ENCODE measurements at regions not wholly inside any gene's neighbourhood (a gene's known extent, or its start where the extent isn't known, plus 50 kb on each side); places are given as distances from the start of the nearest gene placed in this dataset.

DNA sequence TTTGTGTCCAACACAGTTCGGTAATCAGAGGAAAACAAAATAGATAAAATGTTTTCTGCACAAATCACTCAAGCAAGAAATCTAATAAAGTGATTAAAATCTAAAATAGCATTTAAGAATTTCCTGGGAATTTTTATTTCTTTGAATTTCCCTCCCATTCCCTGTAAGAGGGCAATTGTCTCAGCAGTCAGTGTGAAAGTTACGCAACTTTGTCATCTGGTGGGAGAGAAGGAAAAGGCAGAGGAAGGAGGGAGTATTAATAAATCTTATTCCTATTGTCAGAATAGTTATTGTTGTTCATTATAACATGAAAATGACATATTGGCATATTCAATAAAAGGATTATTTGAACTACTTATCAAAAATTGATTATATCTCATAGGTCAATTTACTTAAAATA, 464.9 kb downstream of the PRKD1 start:
- Mint-ChIP-seq H3K27me3 (no peaks in the 10 kb centered on the region), H3K4me1 (no peaks in the 10 kb centered on the region), H3K9me3 (ENCODE audit: insufficient read depth) (no peaks in the 10 kb centered on the region), H3K27ac (no peak overlapping the region), H3K4me3 (no peak overlapping the region)
- Histone ChIP-seq H3K27me3 (replicated peaks in 1 of 4; ENCODE audit: control extremely low read depth in 1 of 4, control insufficient read depth in 3 of 4, insufficient read depth in 4 of 4, low read length in 3 of 4) (no peaks in the 10 kb centered on the region), H3K9ac (ENCODE audit: low read length) (no peak overlapping the region), H3K9me3 (ENCODE audit: control extremely low read depth in 1 of 3, control insufficient read depth in 2 of 3, insufficient read depth in 1 of 3, low read length in 2 of 3) (no peaks in the 10 kb centered on the region), H3K79me2 (ENCODE audit: control insufficient read depth, insufficient read depth, low read length) (no peaks in the 10 kb centered on the region), H3K36me3 (replicated peaks in 1 of 2; ENCODE audit: control extremely low read depth in 1 of 2, control insufficient read depth in 1 of 2, extremely low read depth in 1 of 2, insufficient read depth in 2 of 2, low read length in 1 of 2) (no peaks in the 10 kb centered on the region), H3K4me1 (ENCODE audit: control insufficient read depth in 2 of 2, insufficient read depth in 2 of 2, low read length in 2 of 2) (no peaks in the 10 kb centered on the region), H3K4me3 (ENCODE audit: control extremely low read depth in 1 of 5, extremely low read depth in 1 of 5, insufficient read depth in 1 of 5, low read depth in 2 of 5, low read length in 4 of 5) (no peak overlapping the region), H3K27ac (ENCODE audit: low read length in 2 of 2) (no peak overlapping the region), H4K20me1 (ENCODE audit: control insufficient read depth, insufficient read depth, low read length, poor library complexity, severe bottlenecking) (no peaks in the 10 kb centered on the region), H2AFZ (ENCODE audit: insufficient read depth, low read depth, low read length, poor library complexity, severe bottlenecking) (no peak overlapping the region), H3K4me2 (replicated peaks; ENCODE audit: low read depth, low read length, poor library complexity, severe bottlenecking) (no peak overlapping the region)
- no CpG with 5 or more reads among the region's 2 CpGs for WGBS (ENCODE audit: insufficient coverage)
- ChIA-PET CTCF (no interaction called here), POLR2A (no interaction called here)
- no peak for TF ChIP-seq EZH2 (IDR thresholded peaks at IDR 0.05; ENCODE audit: borderline replicate concordance, insufficient read depth, low read depth, low read length, poor library complexity, severe bottlenecking)
- TF ChIP-seq, protein P1, sequence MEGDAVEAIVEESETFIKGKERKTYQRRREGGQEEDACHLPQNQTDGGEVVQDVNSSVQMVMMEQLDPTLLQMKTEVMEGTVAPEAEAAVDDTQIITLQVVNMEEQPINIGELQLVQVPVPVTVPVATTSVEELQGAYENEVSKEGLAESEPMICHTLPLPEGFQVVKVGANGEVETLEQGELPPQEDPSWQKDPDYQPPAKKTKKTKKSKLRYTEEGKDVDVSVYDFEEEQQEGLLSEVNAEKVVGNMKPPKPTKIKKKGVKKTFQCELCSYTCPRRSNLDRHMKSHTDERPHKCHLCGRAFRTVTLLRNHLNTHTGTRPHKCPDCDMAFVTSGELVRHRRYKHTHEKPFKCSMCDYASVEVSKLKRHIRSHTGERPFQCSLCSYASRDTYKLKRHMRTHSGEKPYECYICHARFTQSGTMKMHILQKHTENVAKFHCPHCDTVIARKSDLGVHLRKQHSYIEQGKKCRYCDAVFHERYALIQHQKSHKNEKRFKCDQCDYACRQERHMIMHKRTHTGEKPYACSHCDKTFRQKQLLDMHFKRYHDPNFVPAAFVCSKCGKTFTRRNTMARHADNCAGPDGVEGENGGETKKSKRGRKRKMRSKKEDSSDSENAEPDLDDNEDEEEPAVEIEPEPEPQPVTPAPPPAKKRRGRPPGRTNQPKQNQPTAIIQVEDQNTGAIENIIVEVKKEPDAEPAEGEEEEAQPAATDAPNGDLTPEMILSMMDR (IDR thresholded peaks at IDR 0.05): no peak
- intact Hi-C loops (cut with micrococcal nuclease): no loop called here
- ATAC-seq (ENCODE audit: low read depth) (no peak), DNase-seq (no peak)

DNA sequence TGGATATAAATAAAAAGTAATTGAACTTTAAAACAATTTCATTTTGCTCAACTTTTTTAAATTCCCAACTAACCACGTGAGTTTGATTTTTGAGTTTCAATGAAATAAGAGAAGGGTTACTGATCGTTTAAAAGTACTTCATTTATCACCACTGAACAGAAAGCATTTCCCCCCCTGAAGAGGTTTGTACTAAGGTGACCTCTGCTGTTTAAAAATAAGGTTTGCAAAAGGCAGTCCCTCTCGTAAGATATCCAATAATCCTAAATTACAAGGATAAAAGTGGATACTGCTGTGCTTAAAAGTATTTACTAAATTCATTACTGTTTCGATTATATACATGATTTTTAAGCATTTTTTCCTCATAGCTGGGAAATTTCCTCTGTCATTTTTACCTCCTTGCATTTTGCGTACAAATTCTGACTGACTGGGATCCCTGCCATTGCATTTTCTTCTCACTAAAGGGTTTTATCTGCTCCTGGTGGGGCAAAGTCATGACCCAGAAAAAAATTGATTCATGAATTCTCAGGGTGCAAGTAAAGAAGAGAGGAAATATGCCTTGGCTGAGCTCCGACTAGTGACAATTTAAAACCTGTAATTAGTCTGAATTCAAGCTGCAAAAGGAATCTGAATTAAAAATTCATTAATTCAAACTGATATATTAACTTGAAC, 463.8 kb downstream of the PRKD1 start:
- ATAC-seq (ENCODE audit: low read depth) (no peak), DNase-seq (no peak)
- Histone ChIP-seq H3K4me3 (ENCODE audit: control extremely low read depth in 1 of 5, extremely low read depth in 1 of 5, insufficient read depth in 1 of 5, low read depth in 2 of 5, low read length in 4 of 5) (no peak overlapping the region), H3K27ac (ENCODE audit: low read length in 2 of 2) (no peak overlapping the region), H3K79me2 (ENCODE audit: control insufficient read depth, insufficient read depth, low read length) (no peaks in the 10 kb centered on the region), H2AFZ (ENCODE audit: insufficient read depth, low read depth, low read length, poor library complexity, severe bottlenecking) (no peak overlapping the region), H3K27me3 (replicated peaks in 1 of 4; ENCODE audit: control extremely low read depth in 1 of 4, control insufficient read depth in 3 of 4, insufficient read depth in 4 of 4, low read length in 3 of 4) (no peaks in the 10 kb centered on the region), H3K4me2 (replicated peaks; ENCODE audit: low read depth, low read length, poor library complexity, severe bottlenecking) (no peak overlapping the region), H3K9me3 (ENCODE audit: control extremely low read depth in 1 of 3, control insufficient read depth in 2 of 3, insufficient read depth in 1 of 3, low read length in 2 of 3) (no peaks in the 10 kb centered on the region), H3K9ac (ENCODE audit: low read length) (no peak overlapping the region), H3K36me3 (replicated peaks in 1 of 2; ENCODE audit: control extremely low read depth in 1 of 2, control insufficient read depth in 1 of 2, extremely low read depth in 1 of 2, insufficient read depth in 2 of 2, low read length in 1 of 2) (no peaks in the 10 kb centered on the region), H4K20me1 (ENCODE audit: control insufficient read depth, insufficient read depth, low read length, poor library complexity, severe bottlenecking) (no peaks in the 10 kb centered on the region), H3K4me1 (ENCODE audit: control insufficient read depth in 2 of 2, insufficient read depth in 2 of 2, low read length in 2 of 2) (no peaks in the 10 kb centered on the region)
- Mint-ChIP-seq H3K27me3 (no peaks in the 10 kb centered on the region), H3K4me3 (no peak overlapping the region), H3K9me3 (ENCODE audit: insufficient read depth) (no peaks in the 10 kb centered on the region), H3K27ac (no peak overlapping the region), H3K4me1 (no peaks in the 10 kb centered on the region)
- CTCF ChIA-PET: no interaction called here
- no CpG with 5 or more reads among the region's 6 CpGs for WGBS (ENCODE audit: insufficient coverage)
- TF ChIP-seq EZH2 (IDR thresholded peaks at IDR 0.05; ENCODE audit: borderline replicate concordance, insufficient read depth, low read depth, low read length, poor library complexity, severe bottlenecking): no peak
- POLR2A ChIA-PET: no interaction called here
- intact Hi-C loops (cut with micrococcal nuclease): no loop called here

Data from B cell (primary cell).